Posterior cingulate gyrus (tissue), 11 donors: ENCODE measurements at regions not wholly inside any gene's neighbourhood (a gene's known extent, or its start where the extent isn't known, plus 50 kb on each side); places are given as distances from the start of the nearest gene placed in this dataset.

Experiments
- DNase-seq, 10 donors: peaks; one replicate each; pipeline versions ENCODE4 v3.0.0 to v3.0.0-alpha.2; 2020 to 2021; ENCODE audit warnings: mixed read lengths in 3 of 10
- intact Hi-C: fragments of 100-400 bp; cut with DNase I; formaldehyde crosslinking; loops from one replicate; pipeline ENCODE4 v1.15.1; 2023

GRCh38 chr3:193754719-193755118, 161.7 kb downstream of the OPA1 start:
- intact Hi-C loops, result no loop called here
- no peak for DNase-seq

GRCh38 chr3:193756536-193756935, 163.5 kb downstream of the OPA1 start:
- intact Hi-C loops, result no loop called here
- DNase-seq, result no peak

- DNase-seq, result no peak
- intact Hi-C loops, result no loop called here
These were observed 164.4 kb downstream of the OPA1 start for GRCh38 chr3:193757457-193757856.

GRCh38 chr3:193761969-193762368, 169.0 kb downstream of the OPA1 start:
- DNase-seq, result no peak
- intact Hi-C loops, result no loop called here

GRCh38 chr3:193762657-193763056, 169.6 kb downstream of the OPA1 start:
- intact Hi-C loops, result no loop called here
- DNase-seq, result no peak

- intact Hi-C loops, result no loop called here
- no peak for DNase-seq
These were observed 172.0 kb downstream of the OPA1 start for GRCh38 chr3:193764959-193765358.

GRCh38 chr3:193767353-193768069, 174.5 kb downstream of the OPA1 start:
- intact Hi-C loops, result no loop called here
- no peak for DNase-seq

- DNase-seq, result no peak
These were observed 175.0 kb downstream of the OPA1 start for GRCh38 chr3:193768070-193768394.

GRCh38 chr3:193769437-193769836, 176.4 kb downstream of the OPA1 start:
- intact Hi-C loops, result no loop called here
- no peak for DNase-seq

More at GRCh38 chr3:193768070-193768394, 175.0 kb downstream of the OPA1 start:
- intact Hi-C loops, result no loop called here

GRCh38 chr3:193771011-193771652, 178.1 kb downstream of the OPA1 start:
- intact Hi-C loops, result no loop called here

GRCh38 chr3:193771653-193772421, 178.8 kb downstream of the OPA1 start:
- intact Hi-C loops, result no loop called here
- no peak for DNase-seq

More at GRCh38 chr3:193771011-193771652, 178.1 kb downstream of the OPA1 start:
- DNase-seq, result no peak

GRCh38 chr3:193772422-193772763, 179.4 kb downstream of the OPA1 start:
- DNase-seq, result no peak
- intact Hi-C loops, result no loop called here

GRCh38 chr3:193773266-193774220, 180.5 kb downstream of the OPA1 start:
- intact Hi-C loops, result no loop called here
- DNase-seq, result no peak

GRCh38 chr3:193774272-193774915, 181.4 kb downstream of the OPA1 start:
- DNase-seq, result no peak

GRCh38 chr3:193774916-193775285, 181.9 kb downstream of the OPA1 start:
- intact Hi-C loops, result no loop called here
- no peak for DNase-seq

More at GRCh38 chr3:193774272-193774915, 181.4 kb downstream of the OPA1 start:
- intact Hi-C loops, result no loop called here

- intact Hi-C loops, result no loop called here
- DNase-seq, result no peak
These were observed 182.5 kb downstream of the OPA1 start for GRCh38 chr3:193775421-193776077.

- no peak for DNase-seq
- intact Hi-C loops, result no loop called here
These were observed 183.8 kb downstream of the OPA1 start for GRCh38 chr3:193776626-193777358.

- intact Hi-C loops, result no loop called here
- no peak for DNase-seq
These were observed 184.5 kb downstream of the OPA1 start for GRCh38 chr3:193777524-193777923.

- no peak for DNase-seq
- intact Hi-C loops, result no loop called here
These were observed 185.7 kb downstream of the OPA1 start for GRCh38 chr3:193778676-193779075.
